Stromal cell of bone marrow (primary cell): ENCODE measurements at regions not wholly inside any gene's neighbourhood (a gene's known extent, or its start where the extent isn't known, plus 50 kb on each side); places are given as distances from the start of the nearest gene placed in this dataset.

Source experiments
- DNase-seq: peaks from one replicate; pipeline ENCODE4 v3.0.0-alpha.2; 2012; ENCODE audit warnings: low read depth

DNA sequence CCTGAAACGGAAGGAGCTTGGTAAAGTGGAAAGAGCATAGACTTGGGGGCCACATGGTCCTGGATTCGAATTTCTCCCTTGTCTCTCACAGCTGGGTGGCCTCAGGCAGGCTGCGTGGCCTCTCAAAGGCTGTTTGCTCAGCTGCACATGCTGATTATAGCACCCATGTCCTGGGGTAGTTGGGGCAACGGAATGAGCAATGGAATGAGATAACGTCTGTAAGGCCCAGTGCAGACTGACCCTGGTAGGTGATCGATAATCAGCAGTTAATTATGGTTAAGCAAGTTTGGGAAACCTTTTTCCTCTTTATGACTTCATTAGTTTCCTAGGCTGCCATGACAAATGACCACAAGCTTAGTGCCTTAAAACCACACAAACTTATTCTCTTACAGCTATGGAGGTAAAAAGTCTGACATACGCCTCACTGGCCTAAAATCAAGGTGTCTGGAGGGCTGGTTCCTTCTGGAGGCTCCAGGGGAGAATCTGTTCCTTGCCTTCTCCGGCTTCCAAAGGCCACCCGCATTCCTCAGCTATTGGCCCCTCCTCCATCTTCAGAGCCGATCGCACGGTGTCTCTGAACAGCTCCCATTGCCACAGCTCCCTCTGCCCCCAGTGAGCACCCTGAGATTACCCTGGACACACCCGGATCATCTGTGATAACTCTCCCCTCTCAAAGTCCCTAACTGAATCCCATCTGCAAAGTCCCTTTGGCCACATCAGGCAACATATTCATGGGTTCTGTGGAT lies 294.9 kb upstream of the FOXF1 start:
- DNase-seq: no peak

DNA sequence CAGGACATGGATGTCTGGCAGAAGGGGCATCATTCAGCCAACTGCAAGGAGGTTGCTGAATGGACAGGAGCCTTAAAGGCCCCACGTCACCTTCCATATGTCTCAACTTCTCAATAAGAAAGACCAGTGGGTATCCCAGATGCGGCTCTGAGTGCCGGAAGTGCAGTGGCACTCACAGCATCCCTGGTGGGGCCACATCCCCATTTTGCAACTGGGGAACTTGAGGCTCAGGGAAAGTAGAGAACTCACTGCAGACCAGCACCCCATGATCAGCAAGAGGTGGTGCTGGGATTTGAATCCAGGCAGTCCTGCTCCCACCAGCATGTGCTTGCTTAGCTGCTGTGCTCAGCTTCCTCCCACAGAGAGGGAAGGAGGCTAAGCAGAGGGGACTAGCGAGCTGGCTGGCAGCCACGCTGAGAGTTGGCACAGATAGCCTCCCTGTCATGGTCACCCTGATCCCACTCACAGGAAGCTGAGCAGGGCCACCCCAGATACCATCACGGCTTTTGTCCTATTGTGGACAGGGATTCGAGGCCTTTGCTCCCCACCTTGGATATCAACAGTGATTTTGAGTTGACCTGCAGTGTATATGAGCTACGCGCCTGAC lies 294.2 kb upstream of the FOXF1 start:
- DNase-seq: no peak

- DNase-seq: no peak
These were observed 293.7 kb upstream of the FOXF1 start for GRCh38 chr16:86216591-86216990.

GRCh38 chr16:86217001-86217890 lies 293.1 kb upstream of the FOXF1 start:
- DNase-seq: no peak

GRCh38 chr16:86217891-86218270 lies 292.4 kb upstream of the FOXF1 start:
- no peak for DNase-seq

GRCh38 chr16:86218479-86219170 lies 291.7 kb upstream of the FOXF1 start:
- DNase-seq: no peak

GRCh38 chr16:86219655-86220445 lies 290.5 kb upstream of the FOXF1 start:
- DNase-seq: no peak

- DNase-seq: no peak
These were observed 289.8 kb upstream of the FOXF1 start for GRCh38 chr16:86220561-86220960.

- no peak for DNase-seq
These were observed 289.2 kb upstream of the FOXF1 start for GRCh38 chr16:86221085-86221484.

DNA sequence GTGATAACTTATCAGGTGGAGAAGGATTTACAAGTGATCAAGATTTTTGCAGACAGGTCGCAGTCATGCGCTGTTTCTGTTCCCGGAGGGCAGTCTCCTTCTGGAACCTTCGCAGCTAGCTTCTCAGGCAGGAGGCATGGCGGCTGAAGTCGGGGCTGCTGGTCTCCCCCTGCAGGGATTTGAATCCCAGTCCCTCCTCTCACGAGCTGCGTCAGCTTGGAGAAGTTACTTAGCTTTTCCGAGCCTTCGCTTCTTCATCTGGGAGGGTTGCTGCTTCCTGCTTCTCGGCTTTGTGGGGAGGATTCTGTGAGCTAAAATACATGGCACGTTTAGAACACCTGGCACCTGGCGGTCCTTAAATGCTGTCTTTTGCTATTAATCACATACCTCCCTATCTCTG lies 287.8 kb upstream of the FOXF1 start:
- DNase-seq: no peak

DNA sequence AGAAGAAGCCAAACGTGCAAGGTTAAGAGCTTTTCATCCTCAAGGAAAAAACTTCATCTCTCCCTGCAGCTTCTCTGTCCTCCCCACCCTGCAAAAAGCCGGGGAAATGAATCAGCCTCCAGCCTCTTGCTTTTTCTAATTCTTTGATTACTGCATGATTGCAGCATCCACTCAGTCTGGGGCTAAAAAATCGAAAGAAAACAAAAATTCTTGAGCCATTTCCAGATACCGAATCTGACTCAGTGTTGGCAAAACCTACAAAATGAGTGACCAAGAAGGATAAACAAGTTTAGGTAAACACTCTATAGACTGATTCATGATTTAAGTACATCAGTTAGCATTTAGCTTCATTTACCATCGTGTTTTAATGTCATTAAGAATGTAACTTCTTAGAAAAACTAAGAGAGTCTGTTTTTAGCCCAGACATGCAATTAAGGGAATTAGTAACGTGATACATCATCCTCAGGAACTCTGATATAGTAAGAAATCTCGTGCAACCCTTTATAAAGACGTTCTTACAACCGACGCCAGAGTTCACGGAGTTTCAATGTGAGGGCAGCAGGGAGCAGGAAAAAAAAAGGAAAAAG lies 287.3 kb upstream of the FOXF1 start:
- peak; percentile 78 for DNase-seq

GRCh38 chr16:86224126-86224525 lies 286.2 kb upstream of the FOXF1 start:
- DNase-seq: no peak

- DNase-seq: no peak
These were observed 285.7 kb upstream of the FOXF1 start for GRCh38 chr16:86224629-86225028.

DNA sequence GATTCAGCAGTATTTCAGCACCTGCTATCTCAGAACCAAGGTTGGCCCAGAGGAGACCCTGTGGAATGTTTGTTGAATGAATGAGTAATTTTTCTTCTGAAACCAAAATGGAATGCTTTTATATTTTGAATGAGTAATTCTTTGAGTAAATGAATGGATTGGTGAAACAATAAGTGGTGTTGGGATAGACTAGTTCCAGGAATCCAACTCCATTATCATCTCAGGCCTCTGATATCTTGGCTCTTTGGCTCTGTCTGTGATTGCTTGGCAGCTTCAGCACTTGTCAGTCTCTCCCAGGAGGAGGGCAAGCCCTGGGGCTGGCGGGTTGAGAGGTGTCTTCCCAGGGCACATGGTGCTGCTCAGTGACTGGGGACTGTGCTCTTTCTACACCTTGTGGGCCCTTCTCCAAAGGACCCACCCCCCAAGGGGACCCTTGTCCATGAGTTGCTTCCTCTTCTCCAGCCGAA lies 284.4 kb upstream of the FOXF1 start:
- no peak for DNase-seq

DNA sequence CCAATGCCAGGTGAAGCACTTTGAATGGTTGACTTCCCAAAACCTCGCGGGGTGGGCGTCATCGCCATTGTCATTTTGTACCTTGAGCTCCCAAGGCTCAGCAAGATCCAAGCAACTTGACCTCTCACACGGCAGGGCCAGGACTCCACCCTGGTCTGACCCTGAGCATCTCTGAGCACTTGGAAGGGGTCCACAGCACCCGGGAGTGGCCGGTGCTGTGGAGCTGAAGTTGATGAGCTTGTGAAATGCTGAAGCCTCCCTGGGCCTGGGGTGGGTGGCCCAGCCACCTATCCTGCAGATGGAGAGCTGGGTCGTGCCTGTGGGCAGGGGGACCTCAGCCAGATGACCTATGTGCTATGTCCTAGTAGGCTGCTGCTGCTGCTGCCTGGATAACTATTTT lies 283.3 kb upstream of the FOXF1 start:
- no peak for DNase-seq

GRCh38 chr16:86227801-86228200 lies 282.5 kb upstream of the FOXF1 start:
- DNase-seq: no peak

DNA sequence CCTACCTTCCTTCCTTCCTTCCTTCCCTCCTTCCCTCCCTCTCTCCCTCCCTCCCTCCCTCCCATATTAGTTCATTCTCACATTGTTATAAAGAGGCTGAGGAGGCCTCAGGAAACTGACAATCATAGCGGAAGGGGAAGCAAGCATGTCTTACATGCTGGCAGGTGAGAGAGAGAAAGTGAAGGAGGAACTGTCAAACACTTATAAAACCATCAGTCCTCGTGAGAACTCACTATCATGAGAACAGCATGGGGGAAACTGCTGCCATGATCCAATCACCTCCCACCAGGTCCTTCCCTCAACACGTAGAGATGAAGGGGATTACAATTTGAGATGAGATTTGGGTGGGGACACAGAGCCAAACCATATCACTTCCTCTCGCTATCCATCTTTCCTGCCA lies 281.6 kb upstream of the FOXF1 start:
- no peak for DNase-seq

GRCh38 chr16:86229283-86229682 lies 281.0 kb upstream of the FOXF1 start:
- no peak for DNase-seq

DNA sequence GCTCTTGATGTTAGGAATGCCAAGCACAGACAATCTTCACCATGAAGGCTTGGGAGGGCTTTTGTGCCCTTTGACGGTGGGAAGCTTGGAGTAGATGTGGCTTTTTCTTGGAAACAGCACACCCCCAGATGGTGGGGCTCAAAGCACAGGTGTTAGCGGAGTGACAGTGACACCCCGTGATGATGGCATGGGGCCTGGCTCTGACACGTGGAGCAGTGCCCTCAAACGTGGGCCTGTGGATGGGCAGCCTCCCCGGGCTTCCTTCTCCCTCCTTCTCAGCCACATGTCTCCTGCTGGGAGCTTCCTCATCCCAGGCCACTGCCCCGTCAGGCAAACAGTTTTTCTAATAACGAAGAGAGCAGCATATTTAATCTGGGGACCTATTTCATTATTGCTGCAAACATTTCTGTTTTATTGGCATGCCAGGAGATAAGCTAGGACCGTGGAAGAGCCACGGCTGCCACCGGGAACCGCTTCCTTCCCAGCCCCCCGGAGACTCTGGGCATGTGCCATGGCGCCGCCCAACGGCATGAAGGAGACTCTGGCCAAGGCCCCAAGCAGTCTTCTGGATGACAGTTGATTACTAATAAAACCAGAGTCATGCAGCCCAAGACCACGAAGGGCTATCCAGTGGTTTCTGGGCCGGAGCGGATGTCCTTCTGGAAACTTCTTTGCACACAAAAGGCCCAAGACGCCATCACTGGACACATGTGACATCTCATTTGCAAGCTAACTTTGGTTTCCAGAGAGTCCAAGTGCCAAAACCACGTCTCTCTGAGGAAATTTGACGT lies 280.3 kb upstream of the FOXF1 start:
- DNase-seq: no peak

GRCh38 chr16:86231321-86231995 lies 278.9 kb upstream of the FOXF1 start:
- DNase-seq: no peak
